NCI-H1092 (cell line): ENCODE measurements at regions not wholly inside any gene's neighbourhood (a gene's known extent, or its start where the extent isn't known, plus 50 kb on each side); places are given as distances from the start of the nearest gene placed in this dataset.
"Not testable (repeated sequence)": the region's sequence is repeated elsewhere in the genome, so short reads cannot be mapped to it uniquely, and the experiment has no call there.

ENCODE experiments used
- DNase-seq: peaks from one replicate; lab custom pipeline; 2025; lab: John Stamatoyannopoulos, UW

DNA sequence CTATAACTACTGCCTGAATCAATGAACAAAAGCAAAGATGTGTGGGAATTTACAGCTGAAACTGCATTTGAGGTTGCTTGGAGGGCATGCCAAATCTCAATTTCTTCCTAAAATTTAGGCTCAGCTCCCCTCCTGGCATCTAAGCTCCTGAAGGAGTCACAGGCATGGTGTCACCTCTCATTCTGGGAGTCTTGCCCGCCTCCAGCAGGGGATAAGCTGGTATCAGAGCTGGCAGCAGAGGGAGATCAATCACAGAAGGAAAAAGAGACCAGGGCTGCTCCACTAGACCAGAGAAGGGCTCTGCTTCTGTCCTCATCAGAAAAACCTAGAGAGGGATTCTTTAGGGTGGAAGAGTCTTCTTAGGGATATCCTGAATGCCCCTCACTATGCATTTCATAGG is 150.4 kb upstream of the SLC6A11 start:
- no peak for DNase-seq

DNA sequence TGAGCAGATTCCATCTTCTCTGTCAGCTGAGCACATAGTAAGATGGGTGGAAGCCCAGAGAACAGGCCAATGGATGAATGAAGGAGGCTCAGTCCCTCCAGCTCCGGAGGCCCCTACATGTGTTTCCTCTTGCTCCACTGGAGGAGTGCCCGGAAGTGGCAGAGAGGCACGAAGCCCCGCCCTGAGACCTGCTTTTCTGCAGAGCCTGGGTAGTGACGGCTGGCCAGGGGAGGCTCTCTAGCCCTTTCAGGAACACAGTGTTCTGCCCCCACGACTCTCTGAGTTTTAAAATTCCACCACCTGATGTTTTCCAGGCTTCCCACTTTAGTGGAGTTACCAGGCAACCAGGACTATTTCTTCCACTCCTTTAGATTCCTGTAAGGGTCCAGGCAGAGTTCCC is 149.4 kb upstream of the SLC6A11 start:
- no peak for DNase-seq

DNA sequence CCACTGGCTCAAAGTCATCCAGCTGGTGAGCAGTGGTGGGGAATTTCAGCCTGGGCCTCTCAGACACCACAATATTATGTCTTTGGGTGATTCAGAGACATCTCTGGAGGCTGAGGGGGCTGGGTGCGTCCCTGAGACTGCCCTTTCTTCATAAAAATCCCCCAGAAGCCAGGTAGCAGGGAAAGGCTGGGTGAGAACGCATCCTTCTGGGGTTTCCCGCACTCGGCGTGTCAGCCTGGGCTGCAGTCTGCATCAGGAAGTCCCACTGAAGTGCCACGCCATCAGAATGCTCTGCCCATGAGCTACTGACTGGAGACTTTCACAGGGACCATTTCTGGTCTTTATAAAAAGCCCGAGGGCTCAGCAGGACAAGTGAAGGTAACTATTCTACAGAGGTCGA is 148.8 kb upstream of the SLC6A11 start:
- no peak for DNase-seq

DNA sequence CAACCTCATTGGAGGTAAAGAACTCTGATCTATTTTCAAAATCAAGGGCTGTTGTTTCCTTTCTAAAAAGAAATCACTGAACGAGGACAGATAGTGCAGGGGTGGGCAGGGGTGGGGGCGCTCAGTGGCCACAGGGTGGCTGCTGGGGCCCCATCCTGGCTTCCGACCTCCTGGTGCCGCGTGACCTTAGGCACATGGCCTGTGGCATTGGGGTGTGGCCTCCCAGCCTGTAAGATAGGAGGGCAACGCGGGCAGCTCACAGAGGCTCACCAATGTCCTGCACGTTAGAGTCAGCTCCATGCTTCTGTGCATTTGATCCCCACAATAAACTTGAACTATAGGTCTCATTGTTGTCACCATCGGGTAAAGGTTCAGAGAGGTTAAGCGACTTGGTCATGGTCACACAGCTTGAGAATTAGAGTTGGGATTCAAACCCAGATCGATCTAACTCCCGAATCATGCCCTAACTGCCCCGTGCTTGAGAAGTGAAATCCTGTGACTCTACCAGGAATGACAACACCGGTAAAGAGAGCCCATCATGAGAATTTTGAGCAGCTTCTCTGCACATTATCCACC is 148.0 kb upstream of the SLC6A11 start:
- no peak for DNase-seq

DNA sequence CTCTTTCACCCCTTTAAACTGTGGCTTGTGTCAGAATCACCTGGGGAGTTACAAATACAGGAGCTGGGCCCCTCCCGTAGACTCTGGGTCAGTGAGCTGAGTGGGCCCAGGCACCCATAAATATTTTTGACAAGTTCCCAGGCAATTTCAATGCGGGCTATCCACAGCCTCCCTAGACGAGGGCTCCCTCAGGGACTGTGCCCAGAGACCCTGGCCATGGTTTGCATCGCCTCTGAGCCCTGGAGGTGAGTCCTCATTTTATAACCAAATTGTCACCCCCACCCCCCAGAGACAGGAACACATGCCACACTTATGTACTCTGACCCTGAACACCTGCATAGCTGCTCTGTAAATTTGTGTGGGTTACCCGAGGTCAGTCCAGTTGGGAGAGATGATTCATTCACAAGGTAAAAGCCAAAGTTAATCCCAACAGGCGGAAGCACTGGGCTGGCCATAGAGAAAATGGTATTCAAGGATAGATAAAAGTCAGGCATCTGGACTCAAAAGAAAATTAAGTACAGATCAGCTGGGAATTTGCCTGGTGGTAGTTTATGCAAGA is 146.5 kb upstream of the SLC6A11 start:
- DNase-seq, result no peak

DNA sequence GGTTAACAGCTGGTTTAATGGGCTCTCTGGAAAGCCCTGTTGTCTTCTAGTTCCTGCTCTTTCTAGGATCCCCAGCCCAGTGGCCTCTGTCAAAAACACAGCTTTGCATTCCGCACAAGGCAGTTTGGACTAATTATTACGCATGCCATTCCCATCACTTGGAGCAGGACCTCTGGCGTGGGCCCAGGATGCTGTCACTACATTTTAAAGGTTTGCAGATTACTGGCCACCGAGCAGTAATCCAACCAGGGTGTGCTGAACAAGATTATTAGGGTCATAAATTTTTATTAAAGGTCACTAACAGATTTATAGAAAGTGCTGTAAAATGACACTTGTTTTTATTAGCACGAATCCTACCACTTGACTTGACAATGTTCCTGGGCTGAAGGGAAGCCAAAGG is 143.6 kb upstream of the SLC6A11 start:
- DNase-seq, result no peak

DNA sequence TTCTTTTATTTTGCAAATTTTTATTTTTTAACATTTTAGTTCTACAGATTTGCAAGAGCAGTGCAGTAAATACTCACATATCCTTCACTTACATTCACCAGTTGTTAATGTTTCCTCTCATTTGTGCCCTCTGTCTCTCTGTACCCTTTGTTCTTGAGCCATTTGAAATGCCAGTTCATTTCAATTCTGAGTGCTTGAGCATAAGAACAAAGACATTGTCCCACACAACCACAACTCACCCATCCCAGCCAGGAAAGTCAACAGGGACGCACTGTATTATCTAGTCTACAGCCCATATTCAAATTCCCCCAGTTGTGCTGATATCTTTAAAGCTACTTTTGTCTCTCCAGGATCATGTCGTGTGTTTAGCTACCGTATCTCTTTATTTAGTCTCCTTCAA is 141.4 kb upstream of the SLC6A11 start:
- no peak for DNase-seq

DNA sequence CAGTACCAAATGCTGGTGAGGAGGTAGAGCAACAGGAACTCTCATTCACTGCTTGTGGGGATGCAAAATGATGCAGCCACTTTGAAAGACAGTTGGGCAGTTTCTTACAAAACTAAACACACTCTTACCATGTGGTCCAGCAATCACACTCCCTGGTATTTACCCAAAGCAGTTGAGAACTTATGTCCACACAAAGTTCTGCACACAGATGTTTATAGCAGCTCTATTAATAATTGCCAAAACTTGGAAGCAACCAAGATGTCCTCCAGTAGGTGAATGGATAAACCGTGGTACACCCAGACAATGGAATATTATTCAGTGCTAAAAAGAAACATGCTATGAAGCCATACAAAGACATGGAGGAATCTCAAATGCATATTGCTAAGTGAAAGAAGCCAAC is 139.1 kb upstream of the SLC6A11 start:
- DNase-seq, result no peak

DNA sequence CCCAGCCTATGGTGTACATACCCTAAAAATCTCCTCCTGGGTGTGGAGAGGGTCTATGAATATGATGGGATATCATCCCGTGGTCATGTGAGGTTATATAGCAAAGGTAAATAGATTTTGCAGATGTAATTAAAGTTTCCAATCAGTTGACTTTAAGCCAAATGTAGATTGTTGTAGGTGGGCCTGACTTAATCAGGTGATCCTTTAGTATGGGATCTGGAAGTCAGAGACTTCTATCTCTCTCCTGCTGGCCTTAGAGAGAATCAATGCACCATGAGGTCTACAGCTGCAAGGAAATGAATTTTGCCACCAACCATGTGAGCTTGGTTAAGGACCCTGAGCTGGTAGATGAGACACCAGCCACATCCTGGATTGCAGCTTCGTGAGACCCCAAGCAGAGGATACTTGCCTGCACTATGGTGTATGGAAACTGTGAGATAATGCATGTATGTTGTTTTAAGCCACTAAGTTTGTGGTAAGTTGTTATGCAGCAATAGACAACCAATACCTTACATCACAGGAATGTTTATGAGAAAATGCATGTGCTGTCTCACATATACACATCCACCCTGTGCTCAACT is 137.1 kb upstream of the SLC6A11 start:
- no peak for DNase-seq

DNA sequence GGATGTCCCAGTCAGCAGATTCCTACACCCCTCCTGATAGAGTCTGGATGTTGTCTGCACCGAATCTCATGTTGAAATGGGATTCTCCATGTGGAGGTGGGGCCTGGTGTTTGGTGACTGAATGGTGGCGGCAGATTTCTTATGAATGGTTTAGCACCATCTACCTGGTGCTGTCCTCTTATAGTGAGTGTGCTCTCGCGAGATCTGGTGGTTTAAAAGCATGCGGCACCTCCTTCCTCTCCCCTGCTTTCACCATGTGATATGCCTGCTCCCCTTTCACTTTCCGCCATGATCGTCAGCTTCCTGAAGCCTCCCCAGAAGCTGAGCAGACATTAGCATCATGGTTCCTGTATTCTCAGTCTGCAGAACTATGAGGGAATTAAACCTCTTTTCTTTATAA is 135.2 kb upstream of the SLC6A11 start:
- DNase-seq, result no peak

DNA sequence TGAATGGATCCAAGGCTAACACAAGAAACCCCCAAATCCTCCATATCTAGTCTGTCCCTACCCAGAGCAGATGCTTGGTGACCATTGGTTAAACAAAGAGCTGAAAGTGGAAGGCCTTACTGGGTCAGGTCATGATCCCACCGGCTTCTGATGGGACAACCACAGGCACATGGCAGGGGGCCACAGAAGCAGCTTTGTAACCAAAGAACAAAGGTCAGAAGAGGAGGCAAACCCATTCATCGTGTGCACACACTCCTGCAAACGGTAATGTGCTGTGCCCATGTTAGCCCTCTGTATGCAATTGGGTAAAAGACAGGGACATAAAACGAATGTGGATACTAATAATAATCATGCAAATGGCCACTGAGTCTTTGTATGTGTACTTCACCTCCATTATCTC is 133.3 kb upstream of the SLC6A11 start:
- no peak for DNase-seq

DNA sequence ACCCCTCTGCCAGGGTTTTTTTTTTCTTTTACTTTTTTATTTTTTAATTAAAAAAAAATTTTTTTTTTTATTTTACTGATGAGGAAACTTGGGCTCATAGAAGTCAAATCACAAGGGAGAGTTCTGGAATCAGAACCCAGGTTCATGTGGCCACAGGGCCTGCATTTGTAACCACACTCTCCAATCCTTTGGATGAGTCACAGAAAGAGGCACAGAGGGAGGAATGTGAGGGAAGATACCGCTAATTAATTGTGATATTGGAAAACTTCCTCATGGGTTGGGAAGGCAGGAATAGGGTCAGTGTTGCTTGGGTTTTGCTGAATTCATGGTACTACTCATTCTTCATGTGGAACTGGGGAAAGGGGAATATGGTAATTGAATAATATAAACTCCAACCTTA is 132.9 kb upstream of the SLC6A11 start:
- no peak for DNase-seq

DNA sequence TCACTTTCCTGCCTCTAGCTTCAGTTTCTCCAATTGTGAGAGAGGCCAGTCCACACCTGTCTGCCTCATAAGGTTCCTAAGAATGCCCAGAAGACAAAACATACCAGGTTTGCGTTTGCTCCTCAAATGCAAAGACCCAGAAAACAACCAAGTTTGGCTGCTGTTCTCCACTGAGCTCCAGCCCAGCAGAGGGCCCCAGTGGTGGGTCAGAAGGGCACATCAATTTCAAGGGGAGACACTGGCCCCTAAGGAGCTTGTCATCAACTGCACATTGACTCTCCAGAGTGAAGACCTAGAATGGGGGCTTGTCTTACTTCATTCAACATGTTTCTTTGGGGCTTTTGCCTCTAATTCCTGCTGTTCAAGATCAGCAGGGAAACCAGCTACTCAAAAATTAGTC is 127.9 kb upstream of the SLC6A11 start:
- DNase-seq, result no peak

DNA sequence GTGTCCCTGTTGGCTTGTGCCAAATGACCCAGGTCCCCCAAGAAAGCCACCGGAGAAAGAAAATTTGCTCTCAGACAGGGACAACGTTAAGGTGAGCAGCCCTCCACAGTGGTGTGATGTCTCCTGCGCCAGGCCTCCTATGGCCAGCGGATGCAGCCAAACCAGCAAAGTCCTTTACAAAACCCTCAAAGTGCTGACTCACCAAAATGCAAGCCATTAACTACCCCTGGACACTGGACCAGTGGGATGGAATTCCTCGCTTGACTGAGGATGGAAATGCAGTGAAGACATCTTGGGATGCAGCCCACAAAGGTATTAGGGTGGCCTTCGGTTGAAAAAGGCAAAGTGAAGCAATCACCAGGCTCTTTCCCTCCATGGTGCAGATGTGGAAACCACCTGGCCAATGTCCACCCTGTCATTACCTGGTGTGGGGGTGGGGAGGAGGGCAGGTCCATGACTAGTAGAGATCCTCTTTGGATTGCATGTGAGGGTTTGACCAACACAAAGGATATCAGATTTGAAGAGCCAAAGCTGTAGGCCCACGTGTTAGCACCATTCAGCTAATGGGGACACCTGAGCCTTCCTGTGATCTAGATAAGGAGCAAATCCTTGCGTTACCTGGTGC is 127.4 kb upstream of the SLC6A11 start:
- DNase-seq, result no peak

DNA sequence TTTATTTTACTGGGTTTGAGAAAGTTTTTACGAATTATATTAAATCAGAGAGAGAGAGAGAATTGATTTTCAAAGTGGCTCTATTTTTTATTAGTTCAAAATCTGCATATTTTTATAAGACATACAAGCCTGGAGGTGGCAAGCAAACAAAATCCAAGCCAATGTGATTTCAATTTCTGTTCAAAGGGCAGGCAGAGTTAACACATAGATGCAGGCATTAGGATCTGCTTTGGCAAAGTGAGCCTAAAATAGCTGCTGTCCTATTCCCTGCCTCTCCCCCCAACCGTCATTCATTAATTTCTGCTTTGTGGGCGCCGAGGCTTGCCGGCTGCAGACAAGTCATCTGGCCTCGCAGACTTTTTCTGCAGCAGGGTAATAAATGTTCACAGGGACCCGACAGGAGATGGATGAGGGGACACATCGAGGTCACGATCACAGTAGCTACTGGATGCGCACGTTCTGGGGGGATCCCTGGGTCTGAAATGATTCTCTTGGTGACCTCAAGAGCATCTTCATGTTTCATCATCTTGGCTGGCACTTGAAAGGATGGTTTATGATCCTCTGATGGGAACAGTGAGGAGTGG is 123.9 kb upstream of the SLC6A11 start:
- DNase-seq, result no peak

DNA sequence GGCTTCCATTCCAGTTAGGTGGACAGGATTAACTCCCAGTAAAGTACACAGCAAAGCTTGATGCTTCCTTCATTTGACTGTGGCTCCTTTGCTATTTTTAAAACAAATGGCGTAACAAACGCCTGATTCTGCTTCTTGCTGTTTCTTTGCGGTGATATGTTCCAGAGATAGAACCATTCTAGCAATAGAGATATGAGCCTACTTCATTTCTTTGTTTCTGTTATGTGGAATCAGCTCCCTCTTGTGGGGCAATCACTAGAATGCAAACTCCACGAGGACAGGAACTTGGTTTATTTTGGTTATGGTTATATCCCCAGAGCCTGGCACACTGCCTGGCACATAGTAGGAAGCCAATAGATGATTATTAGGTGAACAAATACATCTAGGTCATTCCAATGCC is 122.6 kb upstream of the SLC6A11 start:
- DNase-seq, result no peak

DNA sequence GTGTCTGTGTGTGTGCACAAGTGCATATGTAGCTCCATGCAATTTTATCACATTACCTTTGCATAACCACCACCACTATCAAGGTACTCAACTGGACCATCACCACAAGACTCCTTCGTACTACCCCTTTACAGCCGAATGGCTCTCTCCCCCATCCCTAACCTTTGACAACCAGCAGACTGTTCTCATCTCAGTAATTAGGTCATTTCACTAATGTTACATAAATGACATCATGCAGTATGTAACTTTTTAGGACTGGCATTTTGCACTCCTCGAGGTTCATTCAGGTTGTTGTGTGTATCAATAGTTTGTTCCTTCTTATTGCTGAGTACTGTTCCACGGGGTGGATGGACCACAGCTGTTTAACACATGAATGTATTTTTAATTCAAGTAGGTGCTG is 121.8 kb upstream of the SLC6A11 start:
- DNase-seq, result no peak

DNA sequence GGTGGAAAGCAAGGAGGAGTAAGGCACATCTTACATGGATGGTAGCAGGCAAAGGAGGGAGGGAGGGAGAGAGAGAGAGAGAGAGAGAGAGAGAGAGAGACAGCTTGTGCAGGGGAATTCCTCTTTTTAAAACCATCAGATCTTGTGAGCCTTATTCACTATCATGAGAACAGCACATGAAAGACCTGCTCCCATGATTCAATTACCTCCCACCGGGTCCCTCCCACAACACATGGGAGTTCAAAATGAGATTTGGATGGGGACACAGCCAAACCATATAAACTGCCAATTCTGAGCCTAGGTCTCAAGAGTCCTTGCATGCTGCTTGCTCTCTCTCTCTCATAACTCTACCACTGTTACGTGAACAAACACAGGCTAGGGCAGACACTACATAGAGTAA is 120.8 kb upstream of the SLC6A11 start:
- not testable (repeated sequence) for DNase-seq

DNA sequence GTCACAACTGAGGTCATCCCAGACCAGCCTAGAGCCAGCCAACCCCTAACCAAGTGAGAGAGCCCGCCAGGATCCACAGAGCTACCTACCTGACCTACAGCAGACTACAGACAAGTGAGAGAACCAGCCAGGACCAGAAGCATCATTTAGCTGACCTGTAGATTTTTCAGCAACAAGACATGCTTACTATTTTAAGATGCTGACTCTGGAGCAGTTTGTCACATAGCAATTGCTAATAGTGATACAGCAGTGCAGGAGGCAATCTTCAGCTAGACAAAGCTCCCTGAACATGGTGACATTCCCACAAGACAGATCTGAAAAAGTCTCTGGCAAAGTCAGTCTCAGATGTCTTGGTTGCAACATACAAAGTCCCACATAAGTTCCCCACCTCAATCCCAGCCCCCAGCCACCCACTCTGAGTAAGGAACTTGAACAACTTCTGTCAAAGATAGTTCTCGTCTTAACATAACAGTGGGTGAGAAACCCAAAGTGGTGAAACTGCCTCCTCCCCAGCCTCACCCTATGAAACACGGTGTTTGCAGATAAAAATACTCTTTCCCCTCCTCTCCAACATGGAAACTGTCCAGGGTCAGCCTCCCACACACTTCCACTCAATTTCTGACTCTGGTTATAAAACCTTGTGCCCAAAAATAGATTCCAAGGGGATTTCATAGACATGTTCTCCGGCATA is 120.3 kb upstream of the SLC6A11 start:
- DNase-seq, result no peak

DNA sequence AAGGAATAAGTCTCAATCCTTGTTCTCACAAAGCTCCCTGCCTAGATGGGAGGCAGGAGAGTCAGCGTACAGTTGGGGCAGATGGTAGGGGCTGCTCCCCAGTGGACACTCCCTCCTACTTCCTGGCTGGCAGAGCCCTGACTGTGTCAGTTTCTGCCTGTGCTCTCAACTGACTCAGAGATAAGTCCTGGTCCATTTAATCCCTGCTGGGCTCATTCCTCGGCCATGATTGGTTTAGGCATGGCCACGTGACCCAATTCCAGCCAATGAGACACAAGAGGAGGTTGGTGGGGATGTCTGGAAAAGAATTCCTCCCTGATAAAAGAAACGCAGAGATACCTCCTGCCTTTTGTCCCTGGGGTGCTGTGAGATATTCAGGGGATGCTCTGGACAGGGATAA is 118.1 kb upstream of the SLC6A11 start:
- DNase-seq, result no peak

DNA sequence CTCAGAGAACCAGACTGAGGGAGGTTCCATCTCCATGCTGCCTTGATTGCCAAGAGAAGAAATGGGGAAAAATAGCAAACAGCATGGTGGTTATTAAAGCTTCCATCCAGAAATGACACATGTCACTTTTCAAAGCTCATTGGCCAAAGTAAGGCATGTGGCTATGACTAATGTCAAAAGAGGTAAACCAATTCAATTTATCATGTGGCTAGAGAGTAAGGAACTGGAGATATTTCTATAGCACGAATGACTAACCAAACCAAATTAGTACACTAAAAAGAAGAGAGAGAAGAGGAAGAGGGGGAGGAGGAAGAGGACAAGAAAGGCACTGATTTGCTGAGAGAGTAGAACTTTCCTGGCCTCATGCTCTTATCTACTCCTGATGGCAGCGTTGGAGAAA is 115.2 kb upstream of the SLC6A11 start:
- no peak for DNase-seq

DNA sequence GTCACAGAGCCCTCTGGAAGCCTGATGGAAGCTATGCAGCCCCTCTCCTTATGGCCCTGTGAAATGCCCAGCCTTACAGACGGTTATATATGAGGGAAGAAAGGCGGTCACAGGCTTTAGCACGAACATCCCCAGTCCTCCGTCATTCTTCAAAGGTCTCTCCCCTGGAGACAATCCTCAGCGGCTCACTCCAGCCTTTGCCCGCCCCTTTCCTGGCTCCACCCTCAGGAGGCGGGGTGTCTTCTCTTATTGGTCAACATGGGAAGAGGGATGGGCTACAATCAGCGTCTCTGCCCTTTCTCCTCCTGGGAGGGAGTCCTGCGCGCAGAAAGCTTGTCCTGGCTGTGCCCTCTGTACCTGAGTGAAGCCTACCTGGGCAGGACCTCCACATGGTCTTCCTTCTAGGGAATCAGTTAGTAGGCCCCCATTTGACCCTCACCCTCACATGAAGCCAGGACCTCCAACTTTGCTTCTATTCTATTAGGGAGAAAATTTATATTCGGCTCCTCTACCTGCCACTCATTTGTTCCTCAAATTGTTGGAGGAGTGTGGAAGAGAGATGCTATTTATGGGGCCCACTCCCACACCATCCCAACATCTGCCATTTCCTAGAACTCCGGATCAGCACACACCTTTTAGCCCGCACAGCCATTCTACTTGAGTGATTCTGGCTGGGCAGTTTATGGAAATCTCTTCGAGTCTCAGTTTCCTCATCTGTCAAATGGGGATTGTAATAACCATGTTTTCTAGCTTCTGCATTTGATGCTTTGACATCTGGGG is 112.9 kb upstream of the SLC6A11 start:
- no peak for DNase-seq
